ENCODE measurements at regions not wholly inside any gene's neighbourhood (a gene's known extent, or its start where the extent isn't known, plus 50 kb on each side); places are given as distances from the start of the nearest gene placed in this dataset.

DNA sequence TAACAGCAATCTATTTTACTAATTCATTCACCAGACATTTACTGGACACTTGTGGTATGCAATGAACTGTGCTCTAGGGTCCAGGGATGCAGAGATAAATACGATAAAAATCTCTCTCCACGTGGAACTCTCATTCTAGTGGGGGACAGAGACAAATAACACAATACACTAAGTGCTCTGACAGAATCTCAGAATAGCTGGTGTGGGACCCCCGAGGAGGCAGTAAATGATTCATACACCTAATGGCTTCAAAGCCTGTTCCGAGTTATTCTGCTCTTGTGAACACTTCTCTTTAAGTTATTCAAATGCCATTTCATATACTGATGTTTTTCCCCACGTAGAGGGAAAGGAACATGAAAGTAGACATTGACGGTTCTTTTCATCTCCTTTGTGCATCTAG is 302.0 kb upstream of the PDE4D start:
- H3K27me3 ChIP-seq (replicated peaks; ENCODE audit: control insufficient read depth, insufficient read depth, low read length): no peaks in the 10 kb centered on the region; the same call in 1 of the 2 replicates
- Mint-ChIP-seq H3K27ac (ENCODE audit: unreplicated experiment) (no peak overlapping the region), H3K4me1 (ENCODE audit: low read depth, unreplicated experiment) (no peaks in the 10 kb centered on the region), H3K36me3 (ENCODE audit: insufficient read depth, unreplicated experiment) (no peaks in the 10 kb centered on the region), H3K4me3 (ENCODE audit: unreplicated experiment) (no peak overlapping the region), H3K27me3 (ENCODE audit: insufficient read depth, unreplicated experiment) (peaks cover 7% of the 10 kb centered on the region), H3K9me3 (ENCODE audit: unreplicated experiment) (no peaks in the 10 kb centered on the region)
- TF ChIP-seq, protein P1, sequence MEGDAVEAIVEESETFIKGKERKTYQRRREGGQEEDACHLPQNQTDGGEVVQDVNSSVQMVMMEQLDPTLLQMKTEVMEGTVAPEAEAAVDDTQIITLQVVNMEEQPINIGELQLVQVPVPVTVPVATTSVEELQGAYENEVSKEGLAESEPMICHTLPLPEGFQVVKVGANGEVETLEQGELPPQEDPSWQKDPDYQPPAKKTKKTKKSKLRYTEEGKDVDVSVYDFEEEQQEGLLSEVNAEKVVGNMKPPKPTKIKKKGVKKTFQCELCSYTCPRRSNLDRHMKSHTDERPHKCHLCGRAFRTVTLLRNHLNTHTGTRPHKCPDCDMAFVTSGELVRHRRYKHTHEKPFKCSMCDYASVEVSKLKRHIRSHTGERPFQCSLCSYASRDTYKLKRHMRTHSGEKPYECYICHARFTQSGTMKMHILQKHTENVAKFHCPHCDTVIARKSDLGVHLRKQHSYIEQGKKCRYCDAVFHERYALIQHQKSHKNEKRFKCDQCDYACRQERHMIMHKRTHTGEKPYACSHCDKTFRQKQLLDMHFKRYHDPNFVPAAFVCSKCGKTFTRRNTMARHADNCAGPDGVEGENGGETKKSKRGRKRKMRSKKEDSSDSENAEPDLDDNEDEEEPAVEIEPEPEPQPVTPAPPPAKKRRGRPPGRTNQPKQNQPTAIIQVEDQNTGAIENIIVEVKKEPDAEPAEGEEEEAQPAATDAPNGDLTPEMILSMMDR (IDR thresholded peaks at IDR 0.05; ENCODE audit: insufficient read depth in 1 of 2, low read depth in 1 of 2, low read length in 1 of 2, severe bottlenecking in 1 of 2, unreplicated experiment in 1 of 2): no peak
- DNase-seq: no peak
- H3K36me3 ChIP-seq (ENCODE audit: control insufficient read depth, insufficient read depth, low read length): no peaks in the 10 kb centered on the region
- no peaks in the 10 kb centered on the region for H3K9me3 ChIP-seq
- no peak overlapping the region for H3K4me3 ChIP-seq (ENCODE audit: low read depth, low read length)
- H3K4me1 ChIP-seq: no peaks in the 10 kb centered on the region
- intact Hi-C loops (cut with micrococcal nuclease; ENCODE audit: unreplicated experiment): no loop called here
- CTCF ChIA-PET: no interaction called here
- no TSS peak for BruUV-seq (replicated peaks)
- POLR2A ChIA-PET: no interaction called here

DNA sequence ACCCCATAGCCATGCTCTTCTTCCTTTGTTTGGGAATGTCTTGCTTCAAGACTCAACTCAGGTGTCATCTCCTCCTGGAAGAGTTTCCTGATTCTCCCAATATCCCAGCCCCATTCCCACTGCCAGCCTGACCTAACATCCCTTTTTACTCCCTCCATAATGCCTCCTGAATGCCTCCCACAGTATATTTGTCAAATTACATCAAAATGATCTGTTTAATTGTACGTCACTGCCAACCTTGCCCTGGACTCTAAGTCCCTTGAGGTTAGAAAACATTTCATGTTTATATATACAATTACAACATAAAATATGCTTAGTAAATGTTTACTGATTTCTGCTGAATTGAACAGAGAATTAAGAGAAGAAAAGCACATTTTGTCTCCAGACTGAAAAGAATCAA is 301.6 kb upstream of the PDE4D start:
- TF ChIP-seq, protein P1 (IDR thresholded peaks at IDR 0.05; ENCODE audit: insufficient read depth in 1 of 2, low read depth in 1 of 2, low read length in 1 of 2, severe bottlenecking in 1 of 2, unreplicated experiment in 1 of 2): no peak
- Mint-ChIP-seq H3K9me3 (ENCODE audit: unreplicated experiment) (no peaks in the 10 kb centered on the region), H3K4me1 (ENCODE audit: low read depth, unreplicated experiment) (no peaks in the 10 kb centered on the region), H3K27ac (ENCODE audit: unreplicated experiment) (no peak overlapping the region), H3K27me3 (ENCODE audit: insufficient read depth, unreplicated experiment) (peaks cover 7% of the 10 kb centered on the region), H3K4me3 (ENCODE audit: unreplicated experiment) (no peak overlapping the region), H3K36me3 (ENCODE audit: insufficient read depth, unreplicated experiment) (no peaks in the 10 kb centered on the region)
- ChIA-PET CTCF (no interaction called here), POLR2A (no interaction called here)
- no peaks in the 10 kb centered on the region for H3K36me3 ChIP-seq (ENCODE audit: control insufficient read depth, insufficient read depth, low read length)
- BruUV-seq (replicated peaks): no TSS peak
- DNase-seq: no peak
- no peaks in the 10 kb centered on the region; the same call in 1 of the 2 replicates for H3K27me3 ChIP-seq (replicated peaks; ENCODE audit: control insufficient read depth, insufficient read depth, low read length)
- H3K4me3 ChIP-seq (ENCODE audit: low read depth, low read length): no peak overlapping the region
- no peaks in the 10 kb centered on the region for H3K4me1 ChIP-seq
- no peaks in the 10 kb centered on the region for H3K9me3 ChIP-seq
- intact Hi-C loops (cut with micrococcal nuclease; ENCODE audit: unreplicated experiment): no loop called here

DNA sequence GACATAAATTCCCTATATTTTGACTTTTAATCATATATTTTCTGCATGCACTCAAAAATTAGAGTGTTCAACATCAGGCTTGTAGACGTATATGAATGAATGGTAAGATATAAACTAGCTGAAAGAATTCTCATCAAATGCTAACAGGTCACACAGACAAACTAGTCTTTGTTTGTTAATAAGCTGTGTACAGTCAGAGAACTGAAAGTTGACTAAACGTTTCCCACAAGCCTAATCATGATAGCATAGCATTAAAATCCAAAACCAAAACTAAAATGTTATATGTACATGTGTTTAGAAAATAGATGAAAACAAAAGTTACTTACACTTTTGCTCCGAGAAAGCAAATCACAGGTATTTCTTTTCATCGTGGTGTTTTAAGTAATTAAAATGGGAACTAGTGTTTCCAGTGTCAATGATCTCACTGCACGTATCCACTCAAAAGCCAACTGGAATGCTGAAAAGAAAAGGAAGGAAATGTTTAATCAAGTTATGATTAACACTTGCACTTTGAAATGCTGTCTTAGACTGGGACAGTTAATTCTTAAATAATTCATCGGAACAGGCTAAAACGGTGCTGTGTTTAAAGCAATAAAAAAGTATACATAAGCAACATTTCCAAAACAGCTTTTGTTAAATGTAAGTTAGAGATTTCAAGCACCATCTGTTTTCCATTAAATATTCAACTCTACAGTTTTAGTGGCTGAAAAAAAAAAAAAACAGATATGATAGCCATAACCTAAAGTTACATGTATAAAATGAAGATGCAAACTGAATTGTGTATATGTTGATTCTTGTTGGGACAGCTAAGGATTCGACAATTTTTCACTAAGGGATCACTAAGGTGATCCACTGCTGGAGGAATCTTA is 291.9 kb upstream of the PDE4D start:
- no peaks in the 10 kb centered on the region for H3K9me3 ChIP-seq
- Mint-ChIP-seq H3K4me3 (ENCODE audit: unreplicated experiment) (no peak overlapping the region), H3K4me1 (ENCODE audit: low read depth, unreplicated experiment) (no peaks in the 10 kb centered on the region), H3K27me3 (ENCODE audit: insufficient read depth, unreplicated experiment) (peaks cover 3% of the 10 kb centered on the region), H3K9me3 (ENCODE audit: unreplicated experiment) (no peaks in the 10 kb centered on the region), H3K27ac (ENCODE audit: unreplicated experiment) (no peak overlapping the region), H3K36me3 (ENCODE audit: insufficient read depth, unreplicated experiment) (no peaks in the 10 kb centered on the region)
- CTCF ChIA-PET: no interaction called here
- no peaks in the 10 kb centered on the region for H3K4me1 ChIP-seq
- H3K36me3 ChIP-seq (ENCODE audit: control insufficient read depth, insufficient read depth, low read length): no peaks in the 10 kb centered on the region
- TF ChIP-seq, protein P1 (IDR thresholded peaks at IDR 0.05; ENCODE audit: insufficient read depth in 1 of 2, low read depth in 1 of 2, low read length in 1 of 2, severe bottlenecking in 1 of 2, unreplicated experiment in 1 of 2): no peak
- no peaks in the 10 kb centered on the region for H3K27me3 ChIP-seq (replicated peaks; ENCODE audit: control insufficient read depth, insufficient read depth, low read length)
- no TSS peak for BruUV-seq (replicated peaks)
- POLR2A ChIA-PET: no interaction called here
- no peak overlapping the region for H3K4me3 ChIP-seq (ENCODE audit: low read depth, low read length)
- no peak for DNase-seq
- intact Hi-C loops (cut with micrococcal nuclease; ENCODE audit: unreplicated experiment): no loop called here
